ENCODE measurements at regions not wholly inside any gene's neighbourhood (a gene's known extent, or its start where the extent isn't known, plus 50 kb on each side); places are given as distances from the start of the nearest gene placed in this dataset.

DNA sequence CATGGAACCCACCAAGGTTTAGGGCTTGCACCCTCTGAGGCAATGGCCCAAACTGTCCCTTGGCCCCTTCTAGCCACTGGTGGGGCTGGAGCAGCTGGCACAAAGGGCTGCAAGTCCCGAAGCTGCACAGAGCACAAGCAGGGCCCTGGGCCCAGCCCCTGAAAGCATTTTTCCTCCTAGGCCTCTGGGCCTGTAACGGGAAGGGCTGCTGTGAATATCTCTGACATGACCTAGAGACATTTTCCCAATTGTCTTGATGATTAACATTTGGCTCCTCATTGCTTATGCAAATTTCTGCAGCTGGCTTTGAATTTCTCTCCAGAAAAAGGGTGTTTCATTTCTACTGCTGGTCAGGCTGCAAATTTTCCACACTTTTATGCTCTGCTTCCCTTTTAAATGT lies 151.5 kb upstream of the CADPS start:
- Histone ChIP-seq H3K36me3 (ENCODE audit: control insufficient read depth in 2 of 3, insufficient read depth in 3 of 3, low read length in 3 of 3) (no peaks in the 10 kb centered on the region), H3K9me3 (ENCODE audit: control insufficient read depth in 2 of 3, insufficient read depth in 1 of 3, low read length in 3 of 3) (no peaks in the 10 kb centered on the region), H3K4me3 (ENCODE audit: low read length in 3 of 3) (no peak overlapping the region), H3K27me3 (ENCODE audit: control insufficient read depth, insufficient read depth, low read length) (no peaks in the 10 kb centered on the region), H3K4me1 (ENCODE audit: control insufficient read depth in 2 of 3, insufficient read depth in 2 of 3, low read depth in 1 of 3, low read length in 3 of 3) (no peaks in the 10 kb centered on the region), H3K9ac (ENCODE audit: low read length in 3 of 3) (no peak overlapping the region), H3K27ac (ENCODE audit: low read depth in 2 of 2, low read length in 2 of 2) (no peak overlapping the region)
- no peak for DNase-seq
- intact Hi-C loops (cut with DNase I): no loop called here
- FAIRE-seq: no peak
- TF ChIP-seq CTCF (IDR thresholded peaks at IDR 0.05; ENCODE audit: borderline replicate concordance, extremely low read depth, insufficient read depth): no peak

DNA sequence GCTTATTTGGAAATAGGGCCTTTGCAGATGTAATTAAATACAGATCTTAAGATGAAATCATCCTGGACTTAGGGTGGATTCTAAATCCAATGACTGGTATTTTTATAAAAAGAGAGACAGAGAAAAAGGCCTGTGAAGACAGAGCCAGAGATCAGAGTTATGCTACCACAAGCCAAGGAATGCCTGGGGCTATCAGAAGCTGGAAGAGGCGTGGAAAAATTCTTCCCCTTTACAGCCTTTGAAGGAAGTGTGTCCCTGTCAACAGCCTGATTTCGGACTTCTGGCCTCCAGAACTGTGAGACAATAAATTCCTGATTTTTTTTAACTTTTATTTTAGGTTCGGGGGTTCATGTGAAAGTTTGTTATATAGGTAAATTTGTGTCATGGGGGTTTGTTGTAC lies 154.1 kb upstream of the CADPS start:
- TF ChIP-seq CTCF (IDR thresholded peaks at IDR 0.05; ENCODE audit: borderline replicate concordance, extremely low read depth, insufficient read depth): no peak
- Histone ChIP-seq H3K4me1 (ENCODE audit: control insufficient read depth in 2 of 3, insufficient read depth in 2 of 3, low read depth in 1 of 3, low read length in 3 of 3) (no peaks in the 10 kb centered on the region), H3K4me3 (ENCODE audit: low read length in 3 of 3) (no peak overlapping the region), H3K9ac (ENCODE audit: low read length in 3 of 3) (no peak overlapping the region), H3K27ac (ENCODE audit: low read depth in 2 of 2, low read length in 2 of 2) (no peak overlapping the region), H3K27me3 (ENCODE audit: control insufficient read depth, insufficient read depth, low read length) (no peaks in the 10 kb centered on the region), H3K9me3 (ENCODE audit: control insufficient read depth in 2 of 3, insufficient read depth in 1 of 3, low read length in 3 of 3) (no peaks in the 10 kb centered on the region), H3K36me3 (ENCODE audit: control insufficient read depth in 2 of 3, insufficient read depth in 3 of 3, low read length in 3 of 3) (no peaks in the 10 kb centered on the region)
- FAIRE-seq (no peak), DNase-seq (no peak)
- intact Hi-C loops (cut with DNase I): no loop called here

DNA sequence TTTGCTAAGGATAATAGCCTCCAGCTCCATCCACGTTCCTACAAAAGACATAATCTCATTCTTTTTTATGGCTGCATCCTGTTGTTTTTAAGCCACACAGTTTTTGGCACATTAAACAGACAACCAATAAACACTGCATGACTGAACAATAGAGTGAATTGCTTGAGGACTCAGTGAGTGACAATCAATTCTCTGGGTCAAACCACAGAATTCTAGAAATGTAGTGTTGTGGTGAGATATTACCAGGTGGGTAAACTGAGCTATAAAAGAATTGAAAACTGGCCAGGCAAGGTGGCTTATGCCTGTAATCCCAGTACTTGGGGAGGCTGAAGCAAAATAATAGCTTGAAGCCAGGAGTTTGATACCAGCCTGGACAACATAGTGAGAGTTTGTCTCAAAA lies 154.7 kb upstream of the CADPS start:
- H3K27me3 ChIP-seq (ENCODE audit: control insufficient read depth, insufficient read depth, low read length): no peaks in the 10 kb centered on the region
- TF ChIP-seq CTCF (IDR thresholded peaks at IDR 0.05; ENCODE audit: borderline replicate concordance, extremely low read depth, insufficient read depth): no peak
- intact Hi-C loops (cut with DNase I): no loop called here
- no peak overlapping the region for H3K4me3 ChIP-seq (ENCODE audit: low read length in 3 of 3)
- no peaks in the 10 kb centered on the region for H3K4me1 ChIP-seq (ENCODE audit: control insufficient read depth in 2 of 3, insufficient read depth in 2 of 3, low read depth in 1 of 3, low read length in 3 of 3)
- no peaks in the 10 kb centered on the region for H3K9me3 ChIP-seq (ENCODE audit: control insufficient read depth in 2 of 3, insufficient read depth in 1 of 3, low read length in 3 of 3)
- DNase-seq: no peak
- no peak for FAIRE-seq
- no peak overlapping the region for H3K27ac ChIP-seq (ENCODE audit: low read depth in 2 of 2, low read length in 2 of 2)
- no peaks in the 10 kb centered on the region for H3K36me3 ChIP-seq (ENCODE audit: control insufficient read depth in 2 of 3, insufficient read depth in 3 of 3, low read length in 3 of 3)
- H3K9ac ChIP-seq (ENCODE audit: low read length in 3 of 3): no peak overlapping the region

DNA sequence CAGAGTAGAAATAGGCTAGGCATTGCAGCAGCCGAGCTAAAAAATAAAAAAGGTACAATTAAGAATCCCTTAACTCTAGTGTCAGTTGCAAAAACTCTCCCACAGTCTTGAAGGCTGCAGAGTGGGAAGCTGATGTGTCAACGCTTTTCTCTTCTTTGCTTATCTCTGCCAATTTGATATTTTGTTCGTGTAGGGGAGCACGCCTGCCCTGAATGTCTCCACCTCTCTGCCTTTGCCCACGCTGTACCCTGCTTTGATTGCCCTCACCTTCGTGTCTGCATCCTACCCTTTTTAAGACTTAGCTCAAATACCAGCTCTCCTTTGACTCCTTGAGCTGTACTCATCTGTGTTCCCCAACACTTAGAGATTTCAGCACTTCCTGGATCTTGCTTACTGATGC lies 155.4 kb upstream of the CADPS start:
- Histone ChIP-seq H3K27me3 (ENCODE audit: control insufficient read depth, insufficient read depth, low read length) (no peaks in the 10 kb centered on the region), H3K4me1 (ENCODE audit: control insufficient read depth in 2 of 3, insufficient read depth in 2 of 3, low read depth in 1 of 3, low read length in 3 of 3) (no peaks in the 10 kb centered on the region), H3K36me3 (ENCODE audit: control insufficient read depth in 2 of 3, insufficient read depth in 3 of 3, low read length in 3 of 3) (no peaks in the 10 kb centered on the region), H3K27ac (ENCODE audit: low read depth in 2 of 2, low read length in 2 of 2) (no peak overlapping the region), H3K9me3 (ENCODE audit: control insufficient read depth in 2 of 3, insufficient read depth in 1 of 3, low read length in 3 of 3) (no peaks in the 10 kb centered on the region), H3K9ac (ENCODE audit: low read length in 3 of 3) (no peak overlapping the region), H3K4me3 (ENCODE audit: low read length in 3 of 3) (no peak overlapping the region)
- no peak for TF ChIP-seq CTCF (IDR thresholded peaks at IDR 0.05; ENCODE audit: borderline replicate concordance, extremely low read depth, insufficient read depth)
- no peak for DNase-seq
- FAIRE-seq: no peak
- intact Hi-C loops (cut with DNase I): no loop called here
